Epithelial cell of proximal tubule (primary cell): ENCODE measurements at regions not wholly inside any gene's neighbourhood (a gene's known extent, or its start where the extent isn't known, plus 50 kb on each side); places are given as distances from the start of the nearest gene placed in this dataset.

Source experiments
- DNase-seq: peaks from one replicate; pipeline ENCODE4 v3.0.0-alpha.2; 2011; ENCODE audit warnings: low read depth
- H3K4me3 ChIP-seq: 2 replicates; pipeline ENCODE4 v1.5.1; 2011; ENCODE audit warnings: low read depth, mild to moderate bottlenecking, low read length
- CTCF ChIP-seq: conservative IDR thresholded peaks from 2 replicates; pipeline ENCODE4 v1.5.1; 2012; ENCODE audit warnings: low read depth, mild to moderate bottlenecking, low read length

GRCh38 chrX:116897526-116897925 lies 434.8 kb upstream of the CT83 start:
- DNase-seq, result no peak
- H3K4me3 ChIP-seq, result no peak overlapping the region
- TF ChIP-seq CTCF, result no peak

GRCh38 chrX:116881961-116882360 lies 419.2 kb upstream of the CT83 start:
- H3K4me3 ChIP-seq, result no peak overlapping the region
- no peak for DNase-seq
- no peak for TF ChIP-seq CTCF

- peak; percentile 25 for DNase-seq
- H3K4me3 ChIP-seq, result no peak overlapping the region
- TF ChIP-seq CTCF, result no peak
These were observed 410.9 kb upstream of the CT83 start for GRCh38 chrX:116873671-116874070.

GRCh38 chrX:116872931-116873330 lies 410.2 kb upstream of the CT83 start:
- no peak for DNase-seq
- no peak overlapping the region for H3K4me3 ChIP-seq
- TF ChIP-seq CTCF, result no peak

GRCh38 chrX:116863029-116863428 lies 400.3 kb upstream of the CT83 start:
- TF ChIP-seq CTCF, result no peak
- DNase-seq, result no peak
- H3K4me3 ChIP-seq, result no peak overlapping the region

GRCh38 chrX:116862340-116862739 lies 399.6 kb upstream of the CT83 start:
- H3K4me3 ChIP-seq, result no peak overlapping the region
- no peak for DNase-seq
- TF ChIP-seq CTCF, result no peak

- DNase-seq, result no peak
- no peak for TF ChIP-seq CTCF
- no peak overlapping the region for H3K4me3 ChIP-seq
These were observed 378.5 kb upstream of the CT83 start for GRCh38 chrX:116841290-116841689.
